ES-I3 (cell line): ENCODE measurements at regions not wholly inside any gene's neighbourhood (a gene's known extent, or its start where the extent isn't known, plus 50 kb on each side); places are given as distances from the start of the nearest gene placed in this dataset.
"Not testable (repeated sequence)": the region's sequence is repeated elsewhere in the genome, so short reads cannot be mapped to it uniquely, and the experiment has no call there.

Experiments
- H3K36me3 ChIP-seq: 2 replicates; pipeline ENCODE4 v1.6.1; 2013; ENCODE audit warnings: mild to moderate bottlenecking, low read length, control low read depth, moderate library complexity; ENCODE audit not compliant: insufficient read depth
- H3K4me1 ChIP-seq: 2 replicates; pipeline ENCODE4 v1.6.1; 2013; ENCODE audit warnings: mild to moderate bottlenecking, control low read depth, low read length; ENCODE audit not compliant: insufficient read depth
- H3K9ac ChIP-seq: 2 replicates; pipeline ENCODE4 v1.6.1; 2013; ENCODE audit warnings: low read depth, mild to moderate bottlenecking, low read length, moderate library complexity
- H3K9me3 ChIP-seq: 2 replicates; pipeline ENCODE4 v1.6.1; 2013; ENCODE audit warnings: mild to moderate bottlenecking, low read length, moderate library complexity; ENCODE audit not compliant: control insufficient read depth, insufficient read depth

- Histone ChIP-seq H3K4me1 (no peaks in the 10 kb centered on the region), H3K9me3 (no peaks in the 10 kb centered on the region), H3K9ac (no peak overlapping the region), H3K36me3 (no peaks in the 10 kb centered on the region)
Observed at GRCh38 chr9:81787747-81788632, 98.6 kb upstream of the TLE1 start.

- Histone ChIP-seq H3K9ac (no peak overlapping the region), H3K9me3 (no peaks in the 10 kb centered on the region), H3K4me1 (no peaks in the 10 kb centered on the region), H3K36me3 (no peaks in the 10 kb centered on the region)
Observed at GRCh38 chr9:81789721-81790120, 100.4 kb upstream of the TLE1 start.

- H3K9me3 ChIP-seq: no peaks in the 10 kb centered on the region
- no peak overlapping the region for H3K9ac ChIP-seq
- no peaks in the 10 kb centered on the region for H3K36me3 ChIP-seq
- no peaks in the 10 kb centered on the region for H3K4me1 ChIP-seq
Observed at GRCh38 chr9:81790166-81790565, 100.8 kb upstream of the TLE1 start.

GRCh38 chr9:81791076-81791475 is 101.7 kb upstream of the TLE1 start:
- H3K4me1 ChIP-seq: no peaks in the 10 kb centered on the region
- no peaks in the 10 kb centered on the region for H3K36me3 ChIP-seq
- H3K9me3 ChIP-seq: no peaks in the 10 kb centered on the region
- no peak overlapping the region for H3K9ac ChIP-seq

- Histone ChIP-seq H3K9me3 (no peaks in the 10 kb centered on the region), H3K4me1 (peaks cover 5% of the 10 kb centered on the region; the same call in 1 of the 2 replicates), H3K36me3 (no peaks in the 10 kb centered on the region), H3K9ac (no peak overlapping the region)
Observed at GRCh38 chr9:81798606-81799005, 109.3 kb upstream of the TLE1 start.

GRCh38 chr9:81801190-81801589 is 111.8 kb upstream of the TLE1 start:
- peaks cover 5% of the 10 kb centered on the region; the same call in 1 of the 2 replicates for H3K4me1 ChIP-seq
- no peak overlapping the region for H3K9ac ChIP-seq
- no peaks in the 10 kb centered on the region for H3K9me3 ChIP-seq
- H3K36me3 ChIP-seq: no peaks in the 10 kb centered on the region

- no peaks in the 10 kb centered on the region for H3K36me3 ChIP-seq
- H3K4me1 ChIP-seq: peaks cover 5% of the 10 kb centered on the region; the same call in 1 of the 2 replicates
- H3K9me3 ChIP-seq: no peaks in the 10 kb centered on the region
- H3K9ac ChIP-seq: no peak overlapping the region
Observed at GRCh38 chr9:81804306-81804705, 115.0 kb upstream of the TLE1 start.

GRCh38 chr9:81811688-81812087 is 116.5 kb upstream of the SPATA31D4 start:
- H3K9me3 ChIP-seq, H3K36me3 ChIP-seq, H3K9ac ChIP-seq: not testable (repeated sequence)

GRCh38 chr9:81814401-81814793 is 113.8 kb upstream of the SPATA31D4 start:
- Histone ChIP-seq H3K9ac (no peak overlapping the region), H3K36me3 (no peaks in the 10 kb centered on the region), H3K4me1 (peaks cover 21% of the 10 kb centered on the region), H3K9me3 (no peaks in the 10 kb centered on the region)

More at GRCh38 chr9:81811688-81812087, 116.5 kb upstream of the SPATA31D4 start:
- peaks cover 13% of the 10 kb centered on the region; the same call in 1 of the 2 replicates for H3K4me1 ChIP-seq

GRCh38 chr9:81814794-81815464 is 113.3 kb upstream of the SPATA31D4 start:
- peaks cover 26% of the 10 kb centered on the region for H3K4me1 ChIP-seq
- no peaks in the 10 kb centered on the region for H3K36me3 ChIP-seq
- no peak overlapping the region for H3K9ac ChIP-seq
- H3K9me3 ChIP-seq: no peaks in the 10 kb centered on the region

- no peaks in the 10 kb centered on the region for H3K36me3 ChIP-seq
- H3K4me1 ChIP-seq: peaks cover 34% of the 10 kb centered on the region
- H3K9me3 ChIP-seq: no peaks in the 10 kb centered on the region
- H3K9ac ChIP-seq: no peak overlapping the region
Observed at GRCh38 chr9:81815781-81816180, 112.4 kb upstream of the SPATA31D4 start.

- no peaks in the 10 kb centered on the region for H3K36me3 ChIP-seq
- H3K4me1 ChIP-seq: peaks cover 42% of the 10 kb centered on the region
- no peaks in the 10 kb centered on the region for H3K9me3 ChIP-seq
- H3K9ac ChIP-seq: no peak overlapping the region
Observed at GRCh38 chr9:81819155-81819554, 109.1 kb upstream of the SPATA31D4 start.

GRCh38 chr9:81819859-81820546 is 108.2 kb upstream of the SPATA31D4 start:
- H3K9ac ChIP-seq: no peak overlapping the region
- H3K4me1 ChIP-seq: peaks cover 34% of the 10 kb centered on the region
- H3K36me3 ChIP-seq: no peaks in the 10 kb centered on the region
- H3K9me3 ChIP-seq: no peaks in the 10 kb centered on the region

GRCh38 chr9:81822301-81822865 is 105.8 kb upstream of the SPATA31D4 start:
- H3K9me3 ChIP-seq: no peaks in the 10 kb centered on the region
- H3K36me3 ChIP-seq: no peaks in the 10 kb centered on the region
- peaks cover 41% of the 10 kb centered on the region for H3K4me1 ChIP-seq
- H3K9ac ChIP-seq: no peak overlapping the region
